ENCODE measurements at regions not wholly inside any gene's neighbourhood (a gene's known extent, or its start where the extent isn't known, plus 50 kb on each side); places are given as distances from the start of the nearest gene placed in this dataset.

GRCh38 chr3:61446341-61446740, 115.0 kb upstream of the PTPRG start:
- TF ChIP-seq EZH2 (IDR thresholded peaks at IDR 0.05; ENCODE audit: borderline replicate concordance, low read depth, low read length, poor library complexity, severe bottlenecking) (no peak), CTCF (conservative IDR thresholded peaks at IDR 0.05; ENCODE audit: low read depth, low read length) (no peak)
- no peak for DNase-seq (ENCODE audit: low spot score)
- Histone ChIP-seq H3K27me3 (replicated peaks; ENCODE audit: insufficient read depth, low read depth, low read length, poor library complexity) (no peaks in the 10 kb centered on the region), H3K36me3 (ENCODE audit: insufficient read depth, low read length, poor library complexity, severe bottlenecking) (no peaks in the 10 kb centered on the region), H3K4me3 (ENCODE audit: low read depth, low read length, poor library complexity, severe bottlenecking) (no peak overlapping the region), H3K27ac (ENCODE audit: low read depth, low read length, poor library complexity, severe bottlenecking) (no peak overlapping the region), H3K4me1 (ENCODE audit: insufficient read depth, low read length, poor library complexity, severe bottlenecking) (no peaks in the 10 kb centered on the region), H3K9me3 (ENCODE audit: low read depth, low read length, poor library complexity, severe bottlenecking) (no peaks in the 10 kb centered on the region)
- intact Hi-C loops (cut with micrococcal nuclease; ENCODE audit: unreplicated experiment): no loop called here
- BruUV-seq (replicated peaks): no TSS peak
- ChIA-PET CTCF (no interaction called here), POLR2A (ENCODE audit: low non-redundant PET) (interaction anchor here (0.6 kb wide), 1 partner anchor 48 kb away, joined by 5 read pairs; no protein-coding TSS in a partner anchor)

GRCh38 chr3:61448378-61448777, 113.0 kb upstream of the PTPRG start:
- H3K9me3 ChIP-seq (ENCODE audit: low read depth, low read length, poor library complexity, severe bottlenecking): no peaks in the 10 kb centered on the region
- H3K4me1 ChIP-seq (ENCODE audit: insufficient read depth, low read length, poor library complexity, severe bottlenecking): no peaks in the 10 kb centered on the region
- ChIA-PET CTCF (no interaction called here), POLR2A (ENCODE audit: low non-redundant PET) (no interaction called here)
- no peak overlapping the region for H3K4me3 ChIP-seq (ENCODE audit: low read depth, low read length, poor library complexity, severe bottlenecking)
- intact Hi-C loops (cut with micrococcal nuclease; ENCODE audit: unreplicated experiment): no loop called here
- TF ChIP-seq EZH2 (IDR thresholded peaks at IDR 0.05; ENCODE audit: borderline replicate concordance, low read depth, low read length, poor library complexity, severe bottlenecking) (no peak), CTCF (conservative IDR thresholded peaks at IDR 0.05; ENCODE audit: low read depth, low read length) (no peak)
- no peak overlapping the region for H3K27ac ChIP-seq (ENCODE audit: low read depth, low read length, poor library complexity, severe bottlenecking)
- no TSS peak for BruUV-seq (replicated peaks)
- DNase-seq (ENCODE audit: low spot score): no peak
- no peaks in the 10 kb centered on the region for H3K27me3 ChIP-seq (replicated peaks; ENCODE audit: insufficient read depth, low read depth, low read length, poor library complexity)
- H3K36me3 ChIP-seq (ENCODE audit: insufficient read depth, low read length, poor library complexity, severe bottlenecking): no peaks in the 10 kb centered on the region

DNA sequence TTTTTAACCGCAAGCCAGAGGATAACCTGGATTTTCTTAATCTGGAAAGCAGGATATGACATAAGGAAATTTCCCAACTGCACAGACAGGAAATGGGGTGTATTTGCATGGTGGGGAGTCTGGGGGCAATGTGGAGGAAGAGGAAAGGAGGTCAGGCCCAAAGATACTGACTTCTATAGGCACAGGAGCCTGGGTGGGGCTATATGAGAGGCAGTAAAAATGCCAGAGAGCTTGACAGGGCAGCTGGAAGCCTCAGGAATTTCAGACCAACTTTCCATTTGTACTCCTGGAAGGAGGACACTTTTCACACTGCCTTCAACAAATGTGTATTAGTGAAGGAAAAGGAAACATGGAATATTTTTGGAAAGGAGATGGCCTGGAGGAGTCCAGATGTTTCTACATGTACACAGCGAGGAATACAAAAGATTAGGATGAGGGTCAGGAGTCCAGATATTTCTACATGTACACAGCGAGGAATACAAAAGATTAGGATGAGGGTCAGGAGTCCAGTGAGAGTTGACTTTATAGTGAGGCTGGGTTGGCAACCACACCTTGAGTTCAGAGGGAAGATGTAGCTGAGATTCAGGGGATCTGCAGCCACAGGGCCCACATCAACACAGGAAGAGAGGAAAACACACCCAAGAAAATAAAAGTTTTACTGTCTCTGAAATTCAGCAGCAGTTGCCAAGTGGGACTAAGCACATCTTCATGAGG, 111.9 kb upstream of the PTPRG start:
- intact Hi-C loops (cut with micrococcal nuclease; ENCODE audit: unreplicated experiment): no loop called here
- no peaks in the 10 kb centered on the region for H3K9me3 ChIP-seq (ENCODE audit: low read depth, low read length, poor library complexity, severe bottlenecking)
- no peaks in the 10 kb centered on the region for H3K36me3 ChIP-seq (ENCODE audit: insufficient read depth, low read length, poor library complexity, severe bottlenecking)
- DNase-seq (ENCODE audit: low spot score): no peak
- POLR2A ChIA-PET (ENCODE audit: low non-redundant PET): no interaction called here
- no peaks in the 10 kb centered on the region for H3K4me1 ChIP-seq (ENCODE audit: insufficient read depth, low read length, poor library complexity, severe bottlenecking)
- H3K27ac ChIP-seq (ENCODE audit: low read depth, low read length, poor library complexity, severe bottlenecking): no peak overlapping the region
- no peak overlapping the region for H3K4me3 ChIP-seq (ENCODE audit: low read depth, low read length, poor library complexity, severe bottlenecking)
- no TSS peak for BruUV-seq (replicated peaks)
- H3K27me3 ChIP-seq (replicated peaks; ENCODE audit: insufficient read depth, low read depth, low read length, poor library complexity): no peaks in the 10 kb centered on the region
- TF ChIP-seq CTCF (conservative IDR thresholded peaks at IDR 0.05; ENCODE audit: low read depth, low read length) (no peak), EZH2 (IDR thresholded peaks at IDR 0.05; ENCODE audit: borderline replicate concordance, low read depth, low read length, poor library complexity, severe bottlenecking) (no peak)
- CTCF ChIA-PET: no interaction called here

Data from A673 (cell line).